ENCODE measurements at regions not wholly inside any gene's neighbourhood (a gene's known extent, or its start where the extent isn't known, plus 50 kb on each side); places are given as distances from the start of the nearest gene placed in this dataset.

- Histone ChIP-seq H3K9me2 (ENCODE audit: insufficient read depth, low read length) (no peaks in the 10 kb centered on the region), H3K27ac (ENCODE audit: low read depth, low read length, poor library complexity, severe bottlenecking) (no peak overlapping the region), H2AFZ (ENCODE audit: low read length) (no peak overlapping the region), H3K4me1 (ENCODE audit: insufficient read depth, low read length, poor library complexity, severe bottlenecking) (no peaks in the 10 kb centered on the region), H3K79me2 (ENCODE audit: insufficient read depth, low read depth, low read length) (no peaks in the 10 kb centered on the region), H3K36me3 (ENCODE audit: insufficient read depth, low read length) (no peaks in the 10 kb centered on the region), H4K20me1 (ENCODE audit: insufficient read depth, low read length) (no peaks in the 10 kb centered on the region), H3K4me3 (ENCODE audit: low read depth, low read length, poor library complexity, severe bottlenecking) (no peak overlapping the region), H3K4me2 (ENCODE audit: low read length) (no peak overlapping the region), H3K9me3 (ENCODE audit: low read length) (no peaks in the 10 kb centered on the region)
- DNase-seq (ENCODE audit: low spot score) = no peak
- BruUV-seq (replicated peaks) = no TSS peak
- CTCF ChIA-PET (ENCODE audit: unreplicated experiment) = no interaction called here
- TF ChIP-seq EZH2phosphoT487 (IDR thresholded peaks at IDR 0.05; ENCODE audit: borderline replicate concordance, low read depth, low read length) = no peak
- no peak for TF ChIP-seq CTCF (conservative IDR thresholded peaks at IDR 0.05; ENCODE audit: low read length)
- intact Hi-C loops (cut with micrococcal nuclease; ENCODE audit: unreplicated experiment) = no loop called here
- POLR2A ChIA-PET = no interaction called here
Measured at GRCh38 chr5:82834151-82834550, 243.0 kb downstream of the TMEM167A start.

GRCh38 chr5:82833277-82833676 lies 243.9 kb downstream of the TMEM167A start:
- Histone ChIP-seq H3K9me2 (ENCODE audit: insufficient read depth, low read length) (no peaks in the 10 kb centered on the region; the same call in 1 of the 2 replicates), H3K79me2 (ENCODE audit: insufficient read depth, low read depth, low read length) (no peaks in the 10 kb centered on the region), H3K4me1 (ENCODE audit: insufficient read depth, low read length, poor library complexity, severe bottlenecking) (no peaks in the 10 kb centered on the region), H3K36me3 (ENCODE audit: insufficient read depth, low read length) (no peaks in the 10 kb centered on the region), H4K20me1 (ENCODE audit: insufficient read depth, low read length) (no peaks in the 10 kb centered on the region), H3K9me3 (ENCODE audit: low read length) (no peaks in the 10 kb centered on the region), H2AFZ (ENCODE audit: low read length) (no peak overlapping the region), H3K4me2 (ENCODE audit: low read length) (no peak overlapping the region), H3K4me3 (ENCODE audit: low read depth, low read length, poor library complexity, severe bottlenecking) (no peak overlapping the region), H3K27ac (ENCODE audit: low read depth, low read length, poor library complexity, severe bottlenecking) (no peak overlapping the region)
- intact Hi-C loops (cut with micrococcal nuclease; ENCODE audit: unreplicated experiment) = loop anchor here (1.0 kb wide), 1 partner anchor 10 kb away; no protein-coding TSS in a partner anchor
- ChIA-PET POLR2A (interaction anchor here (0.7 kb wide), 1 partner anchor 70 kb away, joined by 3 read pairs; no protein-coding TSS in a partner anchor), CTCF (ENCODE audit: unreplicated experiment) (no interaction called here)
- no peak for TF ChIP-seq EZH2phosphoT487 (IDR thresholded peaks at IDR 0.05; ENCODE audit: borderline replicate concordance, low read depth, low read length)
- no peak for TF ChIP-seq CTCF (conservative IDR thresholded peaks at IDR 0.05; ENCODE audit: low read length)
- DNase-seq (ENCODE audit: low spot score) = no peak
- BruUV-seq (replicated peaks) = no TSS peak

GRCh38 chr5:82832445-82832844 lies 244.7 kb downstream of the TMEM167A start:
- no peaks in the 10 kb centered on the region for H3K79me2 ChIP-seq (ENCODE audit: insufficient read depth, low read depth, low read length)
- H3K27ac ChIP-seq (ENCODE audit: low read depth, low read length, poor library complexity, severe bottlenecking) = no peak overlapping the region
- H3K4me3 ChIP-seq (ENCODE audit: low read depth, low read length, poor library complexity, severe bottlenecking) = no peak overlapping the region
- no peak overlapping the region for H2AFZ ChIP-seq (ENCODE audit: low read length)
- no peaks in the 10 kb centered on the region for H3K9me3 ChIP-seq (ENCODE audit: low read length)
- intact Hi-C loops (cut with micrococcal nuclease; ENCODE audit: unreplicated experiment) = no loop called here
- no peak for DNase-seq (ENCODE audit: low spot score)
- CTCF ChIA-PET (ENCODE audit: unreplicated experiment) = no interaction called here
- POLR2A ChIA-PET = no interaction called here
- no TSS peak for BruUV-seq (replicated peaks)
- H3K36me3 ChIP-seq (ENCODE audit: insufficient read depth, low read length) = no peaks in the 10 kb centered on the region
- H3K9me2 ChIP-seq (ENCODE audit: insufficient read depth, low read length) = no peaks in the 10 kb centered on the region; the same call in 1 of the 2 replicates
- H3K4me2 ChIP-seq (ENCODE audit: low read length) = no peak overlapping the region
- H4K20me1 ChIP-seq (ENCODE audit: insufficient read depth, low read length) = no peaks in the 10 kb centered on the region
- no peak for TF ChIP-seq CTCF (conservative IDR thresholded peaks at IDR 0.05; ENCODE audit: low read length)
- no peak for TF ChIP-seq EZH2phosphoT487 (IDR thresholded peaks at IDR 0.05; ENCODE audit: borderline replicate concordance, low read depth, low read length)
- H3K4me1 ChIP-seq (ENCODE audit: insufficient read depth, low read length, poor library complexity, severe bottlenecking) = no peaks in the 10 kb centered on the region
